ENCODE measurements at regions not wholly inside any gene's neighbourhood (a gene's known extent, or its start where the extent isn't known, plus 50 kb on each side); places are given as distances from the start of the nearest gene placed in this dataset.

GRCh38 chr6:56765494-56765893, 122.8 kb upstream of the DST start:
- TF ChIP-seq CTCF (IDR thresholded peaks at IDR 0.05) (no peak), EZH2 (IDR thresholded peaks at IDR 0.05; ENCODE audit: borderline replicate concordance, insufficient read depth, low read depth, low read length, poor library complexity, severe bottlenecking) (no peak)

Data from B cell (primary cell).